Pancreas (tissue), 10 donors: ENCODE measurements at regions not wholly inside any gene's neighbourhood (a gene's known extent, or its start where the extent isn't known, plus 50 kb on each side); places are given as distances from the start of the nearest gene placed in this dataset.

Source experiments
- ATAC-seq, 4 donors: fragments of 200-7000 bp; cut with Tn5 transposase; one replicate each; pipeline versions ENCODE4 v1.8.0 to v1.9.1; 2020; ENCODE audit warnings: mild to moderate bottlenecking in 4 of 4, moderate library complexity in 4 of 4
- DNase-seq, 6 donors: peaks; one replicate each; pipeline ENCODE4 v3.0.0-alpha.2; 2020
- FAIRE-seq: peaks from 2 replicates; lab custom pipeline; 2012; peaks lifted over from hg19 to GRCh38; lab: Jason Lieb, UNC
- H3K27ac ChIP-seq, 4 donors: fragments of 200-600 bp; sonication (generic); 1 replicate in 3 of 4; 2 replicates in 1 of 4; pipeline versions ENCODE4 v1.5.0 to v1.8.0; 2020
- H3K27me3 ChIP-seq, 4 donors: fragments of 200-600 bp; one replicate each; pipeline ENCODE4 v1.8.0; 2021
- H3K36me3 ChIP-seq, 3 donors: fragments of 200-600 bp; sonication (generic) in 1 of 3; one replicate each; pipeline versions ENCODE4 v1.5.0 to v1.8.0; 2020 to 2021
- H3K4me1 ChIP-seq, 3 donors: fragments of 200-600 bp; one replicate each; pipeline ENCODE4 v1.8.0; 2021
- H3K4me3 ChIP-seq, 4 donors: fragments of 200-600 bp; sonication (generic) in 2 of 4; one replicate each; pipeline versions ENCODE4 v1.5.0 to v1.8.0; 2020 to 2021
- H3K9me3 ChIP-seq, 4 donors: fragments of 200-600 bp; one replicate each; pipeline ENCODE4 v1.8.0; 2021
- CTCF ChIP-seq, 4 donors: fragments of 200-600 bp; sonication (generic) in 3 of 4; IDR thresholded peaks; one replicate each; pipeline versions ENCODE4 v1.5.0 to v1.8.0; 2021; ENCODE audit warnings: antibody characterized with exemption in 4 of 4
- WGBS, 2 donors: extraction: QIAGEN DNeasy Blood & Tissue Kit; methylation state at CpG; one replicate each; pipeline ENCODE4 v1.1.7; 2013; 5-methylcytosine and 5-hydroxymethylcytosine counted together
- intact Hi-C, 3 donors: fragments of 100-400 bp; cut with DNase I; formaldehyde crosslinking; loops; one replicate each; pipeline versions ENCODE4 v1.11.1 to v1.14.2; 2022
- donor health status: healthy with polysubstance abuse.
- donor health status: DM: no; HTN: no; CAD: no; lungs with moderate emphysema.
- donor health status: DM: no; HTN: no; CAD: no.
- donor health status: control.
- donor health status: control.
- donor health status: Bipolar disorder and iron deficiency.
- donor health status: DM: yes; HTN: yes; CAD: no.
- donor health status: DM: no; HTN: no; CAD: no.
- donor health status: DM: no; HTN: no; CAD: no.
- donor health status: DM: yes; HTN: yes; CAD: no.

GRCh38 chr4:65923616-65924015, 253.3 kb upstream of the EPHA5 start:
- ATAC-seq (no peak), FAIRE-seq (no peak), DNase-seq (no peak)
- intact Hi-C loops = no loop called here
- TF ChIP-seq CTCF (IDR thresholded peaks at IDR 0.05) = no peak
- Histone ChIP-seq H3K4me1 (no peaks in the 10 kb centered on the region), H3K9me3 (no peaks in the 10 kb centered on the region), H3K4me3 (no peak overlapping the region), H3K27ac (no peak overlapping the region), H3K27me3 (no peaks in the 10 kb centered on the region), H3K36me3 (no peaks in the 10 kb centered on the region)
- 0 to 19% methylated on average over 1 of the region's 1 CpG for WGBS, 2 donors

GRCh38 chr4:65921180-65921579, 250.9 kb upstream of the EPHA5 start:
- 89 to 90% methylated on average over 10 of the region's 10 CpGs for WGBS, 2 donors
- ATAC-seq (no peak), DNase-seq (no peak), FAIRE-seq (no peak)
- Histone ChIP-seq H3K27me3 (no peaks in the 10 kb centered on the region), H3K27ac (no peak overlapping the region), H3K36me3 (no peaks in the 10 kb centered on the region), H3K4me3 (no peak overlapping the region), H3K9me3 (no peaks in the 10 kb centered on the region), H3K4me1 (no peaks in the 10 kb centered on the region)
- intact Hi-C loops = no loop called here
- TF ChIP-seq CTCF (IDR thresholded peaks at IDR 0.05) = no peak

- Histone ChIP-seq H3K9me3 (no peaks in the 10 kb centered on the region), H3K36me3 (no peaks in the 10 kb centered on the region), H3K27ac (no peak overlapping the region), H3K27me3 (no peaks in the 10 kb centered on the region), H3K4me1 (no peaks in the 10 kb centered on the region), H3K4me3 (no peak overlapping the region)
- ATAC-seq = peak in 1 of 4 donors; percentile 22
- TF ChIP-seq CTCF (IDR thresholded peaks at IDR 0.05) = no peak
- no peak for DNase-seq
- intact Hi-C loops = no loop called here
- no peak for FAIRE-seq
Measured at GRCh38 chr4:65918872-65919271, 248.6 kb upstream of the EPHA5 start.

- Histone ChIP-seq H3K4me1 (no peaks in the 10 kb centered on the region), H3K27ac (no peak overlapping the region), H3K4me3 (no peak overlapping the region), H3K36me3 (no peaks in the 10 kb centered on the region), H3K27me3 (no peaks in the 10 kb centered on the region), H3K9me3 (no peaks in the 10 kb centered on the region)
- no peak for TF ChIP-seq CTCF (IDR thresholded peaks at IDR 0.05)
- intact Hi-C loops = no loop called here
- DNase-seq (no peak), ATAC-seq (peak in 2 of 4 donors; percentile 44 to 73), FAIRE-seq (no peak)
- WGBS, 2 donors = 0 to 2% methylated on average over 1 of the region's 1 CpG
Measured at GRCh38 chr4:65918212-65918611, 247.9 kb upstream of the EPHA5 start.

GRCh38 chr4:65917486-65917885, 247.2 kb upstream of the EPHA5 start:
- no peak for ATAC-seq
- FAIRE-seq = no peak
- no peak overlapping the region for H3K4me3 ChIP-seq
- TF ChIP-seq CTCF (IDR thresholded peaks at IDR 0.05) = no peak
- no peaks in the 10 kb centered on the region for H3K9me3 ChIP-seq
- WGBS, 2 donors = 64 to 69% methylated on average over 2 of the region's 2 CpGs
- no peaks in the 10 kb centered on the region for H3K4me1 ChIP-seq
- no peak overlapping the region for H3K27ac ChIP-seq
- no peaks in the 10 kb centered on the region for H3K27me3 ChIP-seq
- no peak for DNase-seq
- no peaks in the 10 kb centered on the region for H3K36me3 ChIP-seq
- intact Hi-C loops = no loop called here
